NCI-H82 treated with DMSO at 0.1 percent for 48 hours (cell line): ENCODE measurements at regions not wholly inside any gene's neighbourhood (a gene's known extent, or its start where the extent isn't known, plus 50 kb on each side); places are given as distances from the start of the nearest gene placed in this dataset.

Experiments used
- DNase-seq: peaks from one replicate; lab custom pipeline; 2025; ENCODE audit not compliant: unreplicated experiment; lab: John Stamatoyannopoulos, UW

DNA sequence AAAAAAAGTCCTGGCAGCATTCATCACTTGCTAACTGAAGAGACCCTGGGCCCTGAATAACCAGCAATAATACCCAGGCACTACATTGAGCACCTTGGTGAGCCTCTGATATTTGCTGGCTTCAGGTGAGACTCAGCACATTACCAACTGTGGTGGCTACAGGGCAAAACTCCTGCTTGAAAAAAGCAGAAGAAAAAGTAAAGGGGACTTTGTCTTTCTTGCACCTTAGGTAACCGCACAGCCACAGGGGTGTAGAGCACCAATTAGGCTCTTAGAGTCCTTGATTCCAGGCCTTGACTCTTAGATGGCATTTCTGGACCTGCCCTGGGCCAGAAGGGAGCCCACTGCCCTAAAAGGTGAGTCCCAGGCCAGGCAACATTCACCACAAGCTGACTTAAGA, 269.5 kb downstream of the AUH start:
- no peak for DNase-seq

DNA sequence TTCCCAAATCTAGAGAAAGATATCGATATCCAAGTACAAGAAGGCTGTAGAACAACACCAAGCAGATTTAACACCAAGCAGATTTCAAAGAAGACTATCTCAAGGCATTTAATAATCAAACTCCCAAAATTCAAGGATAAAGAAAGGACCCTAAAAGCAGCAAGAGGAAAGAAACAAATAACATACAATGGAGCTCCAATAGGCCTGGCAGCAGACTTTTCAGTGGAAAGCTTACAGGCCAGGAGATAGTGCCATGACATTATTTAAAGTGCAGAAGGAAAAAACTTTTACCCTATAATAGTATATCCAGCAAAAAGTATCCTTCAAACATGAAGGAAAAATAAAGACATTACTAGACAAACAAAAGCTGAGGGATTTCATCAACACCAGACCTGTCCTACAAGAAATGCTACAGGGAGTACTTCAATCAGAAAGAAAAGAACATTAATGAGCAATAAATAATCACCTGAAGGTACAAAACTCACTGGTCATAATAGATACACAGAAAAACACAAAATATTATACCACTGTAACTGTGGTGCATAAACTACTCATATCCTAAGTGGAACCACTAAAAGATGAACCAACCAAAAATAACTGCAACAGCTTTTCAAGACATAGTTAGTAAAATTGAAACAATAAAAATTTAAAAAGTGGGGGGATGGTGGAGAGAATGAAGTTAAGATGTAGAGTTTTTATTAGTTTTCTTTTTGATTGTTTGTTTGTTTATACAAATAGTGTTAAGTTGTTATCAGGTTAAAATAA, 267.2 kb downstream of the AUH start:
- DNase-seq = no peak

DNA sequence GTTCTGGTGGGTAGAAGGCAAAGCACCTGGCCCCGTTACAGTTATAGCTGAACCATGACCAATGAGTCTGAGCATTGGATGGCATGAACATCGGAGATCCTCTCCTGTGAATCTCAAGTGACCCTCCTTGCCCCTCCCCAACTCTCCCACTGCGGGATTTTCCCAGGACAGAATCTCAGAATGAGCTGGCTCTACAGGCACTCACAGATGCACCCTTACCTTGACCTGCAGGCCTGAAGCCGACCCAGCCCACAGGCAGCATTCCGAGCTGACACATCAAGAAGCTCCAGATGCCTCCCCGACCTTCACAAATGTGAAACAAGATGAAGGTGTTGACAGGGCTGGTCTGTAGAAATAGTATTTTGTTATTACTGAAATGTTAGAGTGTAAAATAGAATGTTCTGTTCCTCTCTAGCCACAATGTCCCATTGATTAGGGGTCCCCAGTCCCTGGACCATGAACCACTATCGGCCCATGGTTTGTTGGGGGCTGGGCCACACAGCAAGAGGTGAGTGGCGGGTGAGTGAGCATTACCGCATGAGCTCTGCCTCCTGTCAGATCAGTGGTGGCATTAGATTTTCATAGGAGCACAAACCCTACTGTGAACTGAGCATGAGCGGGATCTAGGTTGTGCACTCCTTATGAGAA, 263.4 kb downstream of the AUH start:
- DNase-seq = no peak

DNA sequence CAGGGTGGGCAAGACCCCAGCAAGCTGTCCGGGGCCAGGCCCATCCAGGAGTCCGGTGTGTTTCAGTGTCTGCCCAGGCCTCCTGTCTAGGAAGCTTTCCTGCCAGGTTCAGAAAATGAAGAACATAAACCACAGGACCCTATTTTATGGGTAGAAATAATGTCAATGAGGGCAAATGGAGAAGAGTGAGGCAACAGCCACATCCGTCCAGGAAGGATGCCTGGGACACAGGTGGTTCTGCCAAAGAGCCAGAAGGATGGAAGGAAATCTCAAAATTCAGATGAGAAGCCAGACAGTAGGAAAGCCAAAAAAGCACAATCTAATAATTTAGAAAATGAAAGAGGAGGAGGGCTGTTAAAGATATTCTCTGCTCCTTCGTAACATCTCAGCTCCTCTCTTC, 262.3 kb downstream of the AUH start:
- no peak for DNase-seq

DNA sequence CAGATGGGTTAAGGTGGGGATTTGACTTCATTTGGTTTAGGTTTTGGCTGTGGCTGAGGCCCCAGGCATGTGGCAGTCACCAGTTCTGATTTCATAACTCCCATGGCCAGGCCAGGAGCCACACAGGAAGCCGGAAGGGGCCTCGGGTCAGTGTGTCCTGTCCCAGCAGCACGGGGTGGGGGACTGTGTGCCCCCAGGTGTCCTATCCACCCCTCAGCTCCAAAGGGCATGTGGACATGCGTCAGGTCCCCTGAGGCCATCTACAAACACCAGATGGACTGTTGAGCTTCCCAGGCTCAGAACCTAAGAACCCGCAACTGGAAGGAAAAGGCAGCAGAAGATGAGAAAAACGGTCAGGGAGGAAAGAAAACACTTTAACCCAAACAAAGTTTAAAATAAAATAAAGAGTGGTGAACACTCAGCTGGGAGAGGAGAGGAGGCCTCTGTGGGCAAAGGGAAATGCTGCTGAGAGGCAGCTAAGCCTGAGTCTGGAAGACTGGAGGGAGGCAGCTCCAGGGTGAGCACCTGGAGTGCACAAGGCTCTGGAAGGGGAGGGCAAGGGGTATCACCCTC, 260.8 kb downstream of the AUH start:
- DNase-seq = no peak

DNA sequence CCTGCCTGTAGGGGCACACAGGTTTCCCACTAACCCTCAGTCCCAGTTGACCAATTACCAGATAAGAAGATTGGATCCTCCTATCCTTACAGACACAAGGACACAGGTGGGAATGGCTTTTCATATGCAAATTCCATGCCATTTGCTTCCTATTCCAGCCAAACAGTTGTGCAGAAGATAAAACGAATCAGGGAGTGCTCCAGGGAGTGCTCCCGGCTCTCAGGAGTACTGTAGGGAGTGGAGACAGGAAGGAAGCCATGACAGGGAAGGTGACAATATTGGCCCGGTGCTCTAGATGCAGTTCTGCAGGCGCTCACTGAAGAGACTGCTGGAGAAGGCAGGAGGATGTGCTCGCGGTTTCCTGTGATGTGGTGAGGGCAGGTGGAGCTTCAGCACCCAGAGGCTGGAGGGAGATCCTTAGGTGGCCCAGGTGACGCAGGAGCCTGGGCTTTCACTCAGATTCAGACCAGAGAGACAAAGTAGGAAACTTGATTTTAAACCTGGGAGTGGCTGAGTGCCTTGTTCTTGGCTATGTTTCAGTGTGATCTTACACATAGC, 260.0 kb downstream of the AUH start:
- DNase-seq = no peak

DNA sequence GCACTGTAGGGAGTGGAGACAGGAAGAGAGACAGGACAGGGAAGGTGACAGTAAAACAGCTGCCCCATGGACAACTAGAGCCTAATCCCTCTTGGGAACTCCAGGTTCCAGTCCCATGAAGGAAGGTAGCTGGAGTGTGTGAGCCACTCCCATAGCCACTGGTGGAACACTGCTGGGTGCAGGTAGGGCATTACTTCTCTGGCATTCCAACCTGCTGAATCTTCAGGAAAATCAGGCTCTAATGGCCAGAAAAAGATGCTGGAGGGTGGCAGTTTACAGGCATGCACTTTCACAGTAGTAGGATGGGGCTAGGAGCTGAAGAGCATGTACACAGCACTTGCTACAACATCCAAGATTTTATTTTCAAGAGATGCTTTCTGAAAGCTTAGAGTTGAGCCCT, 259.4 kb downstream of the AUH start:
- no peak for DNase-seq

DNA sequence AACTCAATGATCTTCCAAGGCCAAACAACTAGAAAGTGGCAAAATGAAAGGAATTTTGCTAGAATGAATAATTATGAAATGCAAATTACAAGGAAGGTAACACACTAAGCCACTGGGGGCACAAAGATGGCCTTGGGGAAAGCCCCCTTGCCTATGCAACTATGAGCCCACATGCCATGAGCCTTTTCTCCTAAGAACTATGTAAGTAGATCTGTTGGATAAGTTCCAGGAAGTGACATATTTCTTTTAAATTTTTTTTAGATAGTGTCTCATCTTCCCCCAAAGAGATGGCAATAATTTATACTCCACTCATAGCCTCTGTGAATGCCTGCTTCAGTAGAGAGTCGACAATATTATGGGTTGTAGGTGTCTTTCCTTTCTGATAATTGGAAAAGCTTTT, 257.8 kb downstream of the AUH start:
- no peak for DNase-seq

DNA sequence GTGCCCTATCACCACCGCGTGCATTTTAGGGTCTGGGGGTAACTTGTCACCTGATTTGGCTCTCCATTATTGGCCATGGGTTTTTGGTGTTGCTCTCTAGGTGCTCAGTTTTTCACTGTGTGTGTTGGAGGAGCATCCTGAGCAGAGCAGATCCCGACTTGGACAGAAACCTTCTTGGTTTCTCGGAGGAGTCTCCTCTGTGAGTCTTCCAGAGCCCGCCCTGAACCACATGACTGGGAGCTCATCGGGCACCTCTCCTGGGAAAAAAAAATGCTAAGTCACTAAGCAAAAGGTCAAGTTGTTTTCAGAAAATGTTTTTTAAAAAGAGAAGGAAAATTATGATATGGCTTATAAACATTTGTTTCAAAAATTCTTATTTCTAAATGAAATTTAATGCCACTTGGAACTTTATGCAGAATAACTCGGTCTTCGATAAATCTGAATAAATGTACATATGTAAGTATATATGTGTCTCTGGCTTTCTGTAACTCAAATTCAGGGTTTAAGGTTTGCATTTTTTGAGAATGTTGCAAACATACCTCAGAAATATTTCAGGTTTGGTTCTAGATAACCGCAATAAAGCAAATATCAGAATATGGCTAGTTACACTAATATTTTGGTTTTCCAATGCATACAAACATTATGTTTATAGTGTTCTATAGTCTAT, 255.2 kb downstream of the AUH start:
- DNase-seq = no peak

DNA sequence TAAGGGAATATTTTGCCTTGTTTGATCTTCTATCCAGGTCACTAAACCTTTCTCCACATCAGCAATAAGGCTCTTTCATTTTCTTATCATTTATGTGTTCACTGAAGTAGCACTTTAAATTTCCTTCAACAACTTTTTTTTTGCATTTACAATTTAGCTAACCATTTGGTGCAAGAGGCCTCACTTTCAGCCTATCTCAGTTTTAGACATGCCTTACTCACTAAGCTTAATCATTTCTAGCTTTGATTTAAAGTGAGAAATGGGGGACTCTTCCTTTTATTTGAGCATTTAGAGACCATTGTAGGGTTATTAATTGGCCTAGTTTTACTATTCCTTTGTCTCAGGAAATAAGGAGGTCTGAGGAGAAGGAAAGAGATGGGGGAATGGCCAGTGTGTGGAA, 250.5 kb downstream of the AUH start:
- DNase-seq = no peak

DNA sequence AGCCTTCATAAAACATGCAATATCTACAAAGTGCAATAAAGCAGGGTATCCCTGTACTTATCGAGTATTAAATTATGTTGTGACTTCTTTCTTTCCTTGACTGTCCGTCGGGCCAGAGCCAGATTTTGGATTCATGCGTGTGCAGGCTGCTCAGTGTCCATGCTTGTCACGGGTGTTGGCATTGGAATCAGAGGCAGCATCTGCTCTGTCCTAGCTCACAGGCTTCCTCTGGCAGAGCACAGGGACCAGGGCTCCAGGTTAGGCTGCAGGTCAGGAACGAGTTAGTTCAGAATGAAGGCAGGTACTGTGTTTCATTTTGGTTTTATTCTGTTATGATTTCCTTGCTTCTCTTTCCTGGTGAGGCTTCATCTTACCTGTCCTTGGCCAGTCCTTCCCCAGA, 249.8 kb downstream of the AUH start:
- no peak for DNase-seq

DNA sequence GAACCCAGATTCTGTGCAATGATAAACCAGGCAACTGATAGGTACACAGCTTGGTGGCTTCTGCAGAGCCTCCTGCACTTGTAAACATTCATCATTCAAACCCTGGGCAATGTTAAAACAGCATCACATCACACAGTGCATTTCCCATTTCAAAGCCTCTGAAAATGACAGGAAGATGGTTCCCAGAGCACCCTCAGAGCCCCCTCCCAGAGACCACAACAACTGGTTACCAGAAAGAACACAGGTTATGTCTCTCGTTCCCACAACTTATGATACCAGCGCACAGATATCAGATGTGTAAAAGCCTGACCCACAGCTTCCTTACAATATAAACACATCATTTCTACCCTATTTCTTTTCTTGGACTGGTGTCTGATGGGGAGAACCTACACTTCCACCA, 248.7 kb downstream of the AUH start:
- DNase-seq = no peak

DNA sequence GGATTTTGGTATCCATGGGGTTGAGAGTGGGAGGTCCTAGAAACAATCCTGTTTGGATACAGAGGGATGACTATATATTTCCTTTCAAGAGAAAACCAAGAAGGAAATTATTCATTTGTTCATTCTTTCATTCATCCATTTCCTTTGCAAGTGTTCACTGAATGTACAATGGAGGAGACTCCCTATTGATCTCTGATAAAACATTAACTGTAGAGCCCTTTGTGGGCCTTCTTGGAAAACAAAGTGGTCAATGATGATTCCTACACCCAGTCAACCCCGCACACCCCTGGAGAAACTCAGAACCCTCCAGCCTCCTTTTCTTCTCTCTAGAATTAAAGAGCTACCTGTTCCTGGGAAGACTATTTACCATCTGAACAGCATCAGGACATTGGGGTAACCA, 247.3 kb downstream of the AUH start:
- DNase-seq = no peak

DNA sequence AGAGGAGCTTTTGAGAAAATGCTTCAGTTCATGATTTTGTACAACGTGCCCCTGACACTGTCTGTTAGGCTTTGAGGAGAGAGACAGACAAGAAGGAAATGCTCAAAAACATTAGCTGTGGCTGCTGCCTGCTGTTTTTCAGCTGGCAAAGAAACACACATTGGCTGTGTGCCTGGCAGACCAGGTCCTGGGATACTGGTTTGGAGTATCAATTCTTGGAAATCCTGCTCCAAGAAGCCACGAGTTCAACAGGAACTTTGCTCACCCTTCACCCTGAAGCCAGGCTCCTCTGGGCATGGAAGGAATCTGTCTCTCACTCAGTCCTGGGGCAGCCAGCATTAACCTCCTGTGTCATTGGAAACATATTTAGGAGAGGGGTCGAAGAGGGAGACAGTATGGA, 245.5 kb downstream of the AUH start:
- DNase-seq = no peak

DNA sequence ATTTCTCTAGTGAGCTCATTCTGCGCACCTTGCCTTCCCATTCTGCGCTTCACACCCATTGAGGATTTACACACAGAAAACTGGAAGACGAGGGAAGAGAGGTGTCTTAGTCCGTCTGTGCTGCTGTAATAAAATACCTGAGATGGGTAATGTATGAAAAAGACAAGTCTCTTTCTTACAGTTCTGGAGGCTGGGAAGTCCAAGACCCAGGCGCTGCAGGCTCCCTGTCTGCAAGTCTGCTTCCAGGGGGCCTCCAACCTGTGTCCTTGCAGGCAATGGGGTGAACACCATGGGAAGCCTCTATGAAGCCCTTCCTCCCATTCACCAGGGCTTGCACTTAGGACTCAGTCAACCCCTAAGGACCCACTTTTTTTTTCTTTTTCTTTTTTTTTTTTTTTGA, 245.0 kb downstream of the AUH start:
- DNase-seq = no peak

DNA sequence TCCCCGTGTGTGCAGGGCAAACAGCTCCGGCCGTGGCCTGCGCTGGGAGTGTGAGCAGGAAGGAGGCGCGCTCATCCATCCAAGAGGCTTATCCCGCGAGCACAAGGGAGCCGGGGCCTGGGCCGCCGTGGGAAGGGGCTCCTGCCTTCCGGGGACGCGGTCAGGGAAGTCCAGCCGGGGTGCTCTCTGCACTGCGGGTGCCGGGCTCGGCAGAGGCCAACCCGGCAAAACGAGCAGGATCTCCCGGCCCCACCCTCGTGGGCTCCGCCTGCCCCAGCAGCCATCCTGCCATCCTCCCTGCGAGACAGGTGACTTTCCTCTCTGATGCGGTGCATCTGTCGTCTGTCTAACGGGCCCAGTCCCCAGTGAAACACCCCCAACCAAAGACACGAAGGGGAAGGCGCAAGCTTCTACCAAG, 244.2 kb downstream of the AUH start:
- no peak for DNase-seq

DNA sequence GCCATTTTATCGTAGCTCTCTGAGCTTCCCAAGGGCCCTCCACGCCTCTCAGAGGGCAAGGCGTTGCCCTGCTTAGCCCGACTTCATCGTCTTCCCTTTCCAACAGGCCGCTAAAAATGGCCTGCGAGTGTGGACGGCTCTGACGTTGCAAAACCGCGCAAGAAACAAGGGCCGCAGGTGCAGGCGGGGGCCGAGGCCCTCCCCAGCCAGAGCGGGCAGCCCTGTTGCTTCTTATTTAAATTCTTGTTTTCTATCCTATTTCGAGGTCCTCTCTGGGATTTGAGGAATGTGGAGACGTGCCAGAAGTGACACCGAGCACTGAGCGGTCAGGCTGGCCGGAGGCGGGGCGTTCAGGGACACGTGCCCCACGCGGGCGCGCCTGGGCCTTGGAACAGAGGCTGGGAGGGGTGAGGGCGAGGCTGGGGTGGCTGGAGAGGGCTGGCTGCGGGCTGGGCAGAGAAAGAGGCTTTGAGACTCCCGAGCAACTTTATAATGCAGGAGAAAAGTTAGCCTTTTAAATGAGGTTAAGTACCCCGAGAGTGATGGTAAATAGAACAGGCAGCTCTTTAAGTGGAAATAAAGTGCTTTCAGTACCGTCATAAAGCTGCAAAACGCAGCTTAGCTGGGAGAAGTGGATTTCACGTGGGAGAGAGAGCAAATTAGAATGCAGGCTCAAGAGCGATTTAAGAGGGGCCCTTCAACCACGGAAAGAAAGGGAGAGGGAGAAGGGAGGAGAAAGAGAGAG, 243.6 kb downstream of the AUH start:
- no peak for DNase-seq

DNA sequence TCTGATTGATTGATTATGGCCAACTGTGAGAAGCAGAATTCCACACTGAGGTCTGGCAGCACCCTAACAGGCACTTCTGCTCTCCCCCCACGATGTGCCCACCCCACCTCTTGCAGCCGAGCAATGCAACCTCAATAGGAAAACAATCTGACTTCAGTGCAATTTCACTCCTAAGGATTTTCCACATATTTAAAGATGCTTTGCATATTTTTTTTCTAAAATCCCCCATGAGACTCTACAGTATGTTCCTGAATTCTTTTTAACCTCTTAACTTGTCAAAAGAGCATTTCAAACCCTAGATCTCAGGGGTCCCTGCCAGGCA, 243.1 kb downstream of the AUH start:
- DNase-seq = no peak

DNA sequence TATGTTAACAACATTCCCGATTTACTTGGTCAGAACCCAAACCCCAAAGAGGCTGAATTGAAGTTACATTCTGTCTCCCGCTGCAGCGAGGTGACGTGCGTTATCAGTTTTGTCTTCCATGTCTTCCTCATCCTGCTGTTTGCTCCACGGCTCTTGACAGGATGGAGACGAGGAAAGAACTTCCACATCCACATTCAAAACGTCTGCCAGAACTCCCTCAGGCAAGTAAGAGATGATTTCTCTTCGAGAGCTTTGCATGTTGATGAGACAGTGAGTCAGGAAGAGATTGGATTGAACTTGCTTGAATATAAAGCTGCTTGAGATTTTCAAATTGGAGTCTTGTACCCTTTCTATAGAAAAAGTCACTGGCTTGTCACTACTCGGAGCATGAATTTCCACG, 242.6 kb downstream of the AUH start:
- DNase-seq = no peak

DNA sequence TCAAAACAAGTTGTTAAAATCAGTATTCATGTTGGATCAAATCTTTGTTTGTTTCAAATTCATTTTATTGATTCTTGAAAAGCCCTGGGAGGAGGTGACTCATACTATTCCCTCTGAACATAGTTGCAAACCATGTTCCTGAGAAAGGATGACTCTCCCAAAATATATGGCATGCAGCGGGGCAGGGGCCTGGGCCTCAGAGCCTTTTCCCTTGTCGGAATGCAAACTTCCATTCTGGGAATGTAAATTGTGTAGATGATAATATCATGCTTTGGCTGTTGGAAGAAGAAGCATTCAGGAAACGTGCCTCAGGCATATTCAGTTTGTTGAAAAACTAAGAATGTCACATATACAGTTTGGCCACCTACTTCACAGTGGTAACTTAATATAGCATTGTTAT, 242.0 kb downstream of the AUH start:
- DNase-seq = no peak

DNA sequence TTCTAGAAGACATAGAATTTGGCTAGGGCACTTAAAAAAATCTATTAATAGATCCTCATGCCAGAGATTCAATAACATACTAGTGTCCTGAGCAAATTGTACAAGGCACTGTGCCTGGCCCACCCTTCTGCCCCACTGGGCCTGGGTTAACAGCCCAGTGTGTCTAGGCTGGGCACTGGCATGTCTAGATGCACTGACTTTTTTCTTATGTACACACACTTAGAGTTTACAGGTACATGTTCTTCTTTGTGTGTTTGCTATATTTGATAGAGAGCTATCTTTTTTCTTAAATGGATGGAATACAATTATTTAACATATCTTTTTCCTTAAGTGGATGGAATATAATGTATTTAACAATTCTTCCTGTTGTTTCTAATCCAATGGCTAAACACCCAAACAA, 241.5 kb downstream of the AUH start:
- DNase-seq = no peak
